A673 (cell line): ENCODE measurements at regions not wholly inside any gene's neighbourhood (a gene's known extent, or its start where the extent isn't known, plus 50 kb on each side); places are given as distances from the start of the nearest gene placed in this dataset.

Source experiments
- BruUV-seq: library from RNA; stranded (reverse); fragments of 400-500 nt; replicated peaks from 2 replicates; lab custom pipeline; 2021; lab: Mats Ljungman, UMichigan
- CTCF ChIA-PET: fragments of 300-600 bp; sonication (Branson Sonifier 250); formaldehyde crosslinking; loops from one replicate; lab custom pipeline; 2022; ENCODE audit warnings: antibody characterized with exemption; lab: Charles Lee
- POLR2A ChIA-PET: fragments of 300-600 bp; sonication (Branson Sonifier 250); formaldehyde crosslinking; loops from one replicate; lab custom pipeline; 2022; ENCODE audit warnings: antibody characterized with exemption; ENCODE audit not compliant: low non-redundant PET; lab: Charles Lee
- DNase-seq: peaks from one replicate; pipeline ENCODE4 v3.0.0-alpha.2; 2015; ENCODE audit warnings: low spot score
- H3K27ac ChIP-seq: fragments of 200-600 bp; sonication (generic); 2 replicates; pipeline ENCODE4 v1.5.1; 2016; ENCODE audit warnings: mixed run types, low read depth, mild to moderate bottlenecking, mixed read lengths, antibody characterized with exemption, low read length; ENCODE audit not compliant: poor library complexity, severe bottlenecking
- H3K27me3 ChIP-seq: fragments of 200-600 bp; sonication (generic); replicated peaks from 2 replicates; pipeline ENCODE4 v1.6.1; 2017; ENCODE audit warnings: mixed run types, low read depth, mild to moderate bottlenecking, mixed read lengths, antibody characterized with exemption, low read length; ENCODE audit not compliant: insufficient read depth, poor library complexity
- H3K36me3 ChIP-seq: fragments of 200-600 bp; sonication (generic); 2 replicates; pipeline ENCODE4 v1.6.1; 2016; ENCODE audit warnings: mixed run types, mild to moderate bottlenecking, mixed read lengths, antibody characterized with exemption, low read length; ENCODE audit not compliant: insufficient read depth, poor library complexity, severe bottlenecking
- H3K4me1 ChIP-seq: fragments of 200-600 bp; sonication (generic); 2 replicates; pipeline ENCODE4 v1.6.1; 2017; ENCODE audit warnings: mixed run types, mild to moderate bottlenecking, mixed read lengths, antibody characterized with exemption, low read length; ENCODE audit not compliant: insufficient read depth, poor library complexity, severe bottlenecking
- H3K4me3 ChIP-seq: fragments of 200-600 bp; sonication (generic); 2 replicates; pipeline ENCODE4 v1.5.1; 2016; ENCODE audit warnings: low read depth, mixed run types, mild to moderate bottlenecking, mixed read lengths, low read length; ENCODE audit not compliant: poor library complexity, severe bottlenecking
- H3K9me3 ChIP-seq: fragments of 200-600 bp; sonication (generic); 2 replicates; pipeline ENCODE4 v1.6.1; 2016; ENCODE audit warnings: mixed run types, low read depth, mild to moderate bottlenecking, mixed read lengths, antibody characterized with exemption, low read length; ENCODE audit not compliant: poor library complexity, severe bottlenecking
- CTCF ChIP-seq: fragments of 300-800, 200-600 bp; sonication (generic); conservative IDR thresholded peaks from 2 replicates; pipeline ENCODE4 v1.5.1; 2017; ENCODE audit warnings: low read depth, mild to moderate bottlenecking, antibody characterized with exemption, low read length, moderate library complexity, mixed read lengths
- EZH2 ChIP-seq: fragments of 200-600 bp; sonication (generic); IDR thresholded peaks from 2 replicates; pipeline ENCODE4 v1.6.1; 2017; ENCODE audit warnings: borderline replicate concordance, low read depth, mild to moderate bottlenecking, mixed read lengths, antibody characterized with exemption, low read length; ENCODE audit not compliant: poor library complexity, severe bottlenecking
- intact Hi-C: fragments of 100-400 bp; cut with micrococcal nuclease; formaldehyde crosslinking; loops from one replicate; pipeline ENCODE4 v1.10.0; 2022; ENCODE audit not compliant: unreplicated experiment

- H3K4me3 ChIP-seq, result no peak overlapping the region
- no peaks in the 10 kb centered on the region for H3K9me3 ChIP-seq
- H3K36me3 ChIP-seq, result no peaks in the 10 kb centered on the region
- no peaks in the 10 kb centered on the region for H3K4me1 ChIP-seq
- no peak for TF ChIP-seq EZH2
- no peak for TF ChIP-seq CTCF
- DNase-seq, result no peak
- ChIA-PET CTCF (no interaction called here), POLR2A (no interaction called here)
- BruUV-seq, result no TSS peak
- H3K27me3 ChIP-seq, result no peaks in the 10 kb centered on the region
- H3K27ac ChIP-seq, result no peak overlapping the region
- intact Hi-C loops, result no loop called here
These were observed 128.7 kb downstream of the KLF12 start for GRCh38 chr13:74005320-74006157.

- no peak for DNase-seq
- H3K27me3 ChIP-seq, result no peaks in the 10 kb centered on the region
- H3K9me3 ChIP-seq, result no peaks in the 10 kb centered on the region
- TF ChIP-seq EZH2 (no peak), CTCF (no peak)
- H3K4me3 ChIP-seq, result no peak overlapping the region
- intact Hi-C loops, result no loop called here
- POLR2A ChIA-PET, result no interaction called here
- H3K4me1 ChIP-seq, result no peaks in the 10 kb centered on the region
- no TSS peak for BruUV-seq
- CTCF ChIA-PET, result no interaction called here
- no peaks in the 10 kb centered on the region for H3K36me3 ChIP-seq
- no peak overlapping the region for H3K27ac ChIP-seq
These were observed 130.1 kb downstream of the KLF12 start for GRCh38 chr13:74004109-74004508.

GRCh38 chr13:74003374-74003773, 130.8 kb downstream of the KLF12 start:
- Histone ChIP-seq H3K4me1 (no peaks in the 10 kb centered on the region), H3K9me3 (no peaks in the 10 kb centered on the region), H3K27ac (no peak overlapping the region), H3K36me3 (no peaks in the 10 kb centered on the region), H3K27me3 (no peaks in the 10 kb centered on the region), H3K4me3 (no peak overlapping the region)
- POLR2A ChIA-PET, result interaction anchor here (0.6 kb wide), 1 partner anchor 1249 kb away, joined by 3 read pairs; no protein-coding TSS in a partner anchor
- BruUV-seq, result no TSS peak
- TF ChIP-seq CTCF, result no peak
- intact Hi-C loops, result no loop called here
- DNase-seq, result no peak
- CTCF ChIA-PET, result no interaction called here
